ENCODE measurements at regions not wholly inside any gene's neighbourhood (a gene's known extent, or its start where the extent isn't known, plus 50 kb on each side); places are given as distances from the start of the nearest gene placed in this dataset.
"Not testable (repeated sequence)": the region's sequence is repeated elsewhere in the genome, so short reads cannot be mapped to it uniquely, and the experiment has no call there.

- Mint-ChIP-seq H3K36me3 (ENCODE audit: insufficient read depth) (peaks cover 2% of the 10 kb centered on the region), H3K4me1 (ENCODE audit: low read depth) (no peaks in the 10 kb centered on the region), H3K27me3 (ENCODE audit: low read depth) (no peaks in the 10 kb centered on the region), H3K9me3 (peaks cover 8% of the 10 kb centered on the region), H3K4me3 (no peak overlapping the region)
- ATAC-seq, result no peak
- no peak for DNase-seq
Observed at GRCh38 chr1:83053446-83053845, 945.5 kb downstream of the TTLL7 start.

- Mint-ChIP-seq H3K4me3 (no peak overlapping the region), H3K9me3 (peaks cover 8% of the 10 kb centered on the region), H3K27me3 (ENCODE audit: low read depth) (no peaks in the 10 kb centered on the region), H3K36me3 (ENCODE audit: insufficient read depth) (peaks cover 2% of the 10 kb centered on the region), H3K4me1 (ENCODE audit: low read depth) (no peaks in the 10 kb centered on the region)
- DNase-seq, result no peak
- no peak for ATAC-seq
Observed at GRCh38 chr1:83052865-83053264, 946.1 kb downstream of the TTLL7 start.

- not testable (repeated sequence) for H3K36me3 Mint-ChIP-seq (ENCODE audit: insufficient read depth); ATAC-seq
Observed at GRCh38 chr1:83051053-83051452, 947.9 kb downstream of the TTLL7 start.

GRCh38 chr1:83043244-83043643, 955.7 kb downstream of the TTLL7 start:
- DNase-seq (no peak), ATAC-seq (no peak)
- Mint-ChIP-seq H3K27me3 (ENCODE audit: low read depth) (no peaks in the 10 kb centered on the region), H3K4me3 (no peak overlapping the region), H3K36me3 (ENCODE audit: insufficient read depth) (no peaks in the 10 kb centered on the region), H3K9me3 (peaks cover 3% of the 10 kb centered on the region), H3K4me1 (ENCODE audit: low read depth) (no peaks in the 10 kb centered on the region)

More at GRCh38 chr1:83051053-83051452, 947.9 kb downstream of the TTLL7 start:
- H3K9me3 Mint-ChIP-seq, result peaks cover 11% of the 10 kb centered on the region
- H3K4me1 Mint-ChIP-seq (ENCODE audit: low read depth); DNase-seq; H3K27me3 Mint-ChIP-seq (ENCODE audit: low read depth); H3K4me3 Mint-ChIP-seq: not testable (repeated sequence)

- H3K36me3 Mint-ChIP-seq (ENCODE audit: insufficient read depth); H3K4me1 Mint-ChIP-seq (ENCODE audit: low read depth); ATAC-seq; DNase-seq; H3K4me3 Mint-ChIP-seq; H3K27me3 Mint-ChIP-seq (ENCODE audit: low read depth); H3K9me3 Mint-ChIP-seq: not testable (repeated sequence)
Observed at GRCh38 chr1:83039091-83039490, 959.8 kb downstream of the TTLL7 start.

GRCh38 chr1:83034851-83035250, 964.1 kb downstream of the TTLL7 start:
- Mint-ChIP-seq H3K4me1 (ENCODE audit: low read depth) (no peaks in the 10 kb centered on the region), H3K36me3 (ENCODE audit: insufficient read depth) (no peaks in the 10 kb centered on the region), H3K27me3 (ENCODE audit: low read depth) (peaks cover 2% of the 10 kb centered on the region), H3K9me3 (peaks cover 17% of the 10 kb centered on the region), H3K4me3 (no peak overlapping the region)
- no peak for DNase-seq
- ATAC-seq, result no peak

GRCh38 chr1:83033682-83034081, 965.2 kb downstream of the TTLL7 start:
- peaks cover 17% of the 10 kb centered on the region for H3K9me3 Mint-ChIP-seq
- DNase-seq (no peak), ATAC-seq (no peak)
- no peaks in the 10 kb centered on the region for H3K4me1 Mint-ChIP-seq (ENCODE audit: low read depth)
- H3K36me3 Mint-ChIP-seq (ENCODE audit: insufficient read depth), result no peaks in the 10 kb centered on the region
- H3K4me3 Mint-ChIP-seq, result no peak overlapping the region
- H3K27me3 Mint-ChIP-seq (ENCODE audit: low read depth), result peaks cover 2% of the 10 kb centered on the region

- ATAC-seq (no peak), DNase-seq (no peak)
- H3K36me3 Mint-ChIP-seq (ENCODE audit: insufficient read depth), result no peaks in the 10 kb centered on the region
- H3K4me3 Mint-ChIP-seq, result no peak overlapping the region
- H3K9me3 Mint-ChIP-seq, result peaks cover 11% of the 10 kb centered on the region
- peaks cover 2% of the 10 kb centered on the region for H3K27me3 Mint-ChIP-seq (ENCODE audit: low read depth)
- no peaks in the 10 kb centered on the region for H3K4me1 Mint-ChIP-seq (ENCODE audit: low read depth)
Observed at GRCh38 chr1:83029916-83030315, 969.0 kb downstream of the TTLL7 start.

GRCh38 chr1:83029050-83029449, 969.9 kb downstream of the TTLL7 start:
- H3K4me3 Mint-ChIP-seq, result no peak overlapping the region
- DNase-seq, result no peak
- H3K9me3 Mint-ChIP-seq, result peaks cover 8% of the 10 kb centered on the region
- H3K36me3 Mint-ChIP-seq (ENCODE audit: insufficient read depth), result no peaks in the 10 kb centered on the region
- peaks cover 2% of the 10 kb centered on the region for H3K27me3 Mint-ChIP-seq (ENCODE audit: low read depth)
- no peaks in the 10 kb centered on the region for H3K4me1 Mint-ChIP-seq (ENCODE audit: low read depth)
- no peak for ATAC-seq

GRCh38 chr1:83028467-83028866, 970.5 kb downstream of the TTLL7 start:
- H3K36me3 Mint-ChIP-seq (ENCODE audit: insufficient read depth), result no peaks in the 10 kb centered on the region
- H3K9me3 Mint-ChIP-seq, result peaks cover 6% of the 10 kb centered on the region
- DNase-seq (no peak), ATAC-seq (no peak)
- H3K27me3 Mint-ChIP-seq (ENCODE audit: low read depth), result peaks cover 2% of the 10 kb centered on the region
- no peak overlapping the region for H3K4me3 Mint-ChIP-seq
- H3K4me1 Mint-ChIP-seq (ENCODE audit: low read depth), result no peaks in the 10 kb centered on the region

GRCh38 chr1:83027511-83027910, 971.4 kb downstream of the TTLL7 start:
- H3K4me1 Mint-ChIP-seq (ENCODE audit: low read depth), result no peaks in the 10 kb centered on the region
- H3K4me3 Mint-ChIP-seq, result no peak overlapping the region
- H3K9me3 Mint-ChIP-seq, result peaks cover 6% of the 10 kb centered on the region
- DNase-seq, result no peak
- H3K36me3 Mint-ChIP-seq (ENCODE audit: insufficient read depth), result no peaks in the 10 kb centered on the region
- H3K27me3 Mint-ChIP-seq (ENCODE audit: low read depth), result no peaks in the 10 kb centered on the region
- ATAC-seq, result no peak

- Mint-ChIP-seq H3K4me1 (ENCODE audit: low read depth) (no peaks in the 10 kb centered on the region), H3K9me3 (peaks cover 6% of the 10 kb centered on the region), H3K36me3 (ENCODE audit: insufficient read depth) (no peaks in the 10 kb centered on the region), H3K4me3 (no peak overlapping the region), H3K27me3 (ENCODE audit: low read depth) (no peaks in the 10 kb centered on the region)
- DNase-seq (no peak), ATAC-seq (no peak)
Observed at GRCh38 chr1:83026745-83027144, 972.2 kb downstream of the TTLL7 start.

- DNase-seq (no peak), ATAC-seq (no peak)
- Mint-ChIP-seq H3K27me3 (ENCODE audit: low read depth) (no peaks in the 10 kb centered on the region), H3K4me3 (no peak overlapping the region), H3K9me3 (peaks cover 11% of the 10 kb centered on the region), H3K36me3 (ENCODE audit: insufficient read depth) (no peaks in the 10 kb centered on the region), H3K4me1 (ENCODE audit: low read depth) (no peaks in the 10 kb centered on the region)
Observed at GRCh38 chr1:83024251-83024767, 974.6 kb downstream of the TTLL7 start.

- DNase-seq, result no peak
- Mint-ChIP-seq H3K27me3 (ENCODE audit: low read depth) (no peaks in the 10 kb centered on the region), H3K4me1 (ENCODE audit: low read depth) (no peaks in the 10 kb centered on the region), H3K9me3 (peaks cover 11% of the 10 kb centered on the region), H3K4me3 (no peak overlapping the region), H3K36me3 (ENCODE audit: insufficient read depth) (no peaks in the 10 kb centered on the region)
- no peak for ATAC-seq
Observed at GRCh38 chr1:83023212-83023611, 975.7 kb downstream of the TTLL7 start.

GRCh38 chr1:83022206-83022605, 976.7 kb downstream of the TTLL7 start:
- DNase-seq, result no peak
- Mint-ChIP-seq H3K9me3 (peaks cover 11% of the 10 kb centered on the region), H3K36me3 (ENCODE audit: insufficient read depth) (no peaks in the 10 kb centered on the region), H3K4me3 (no peak overlapping the region), H3K27me3 (ENCODE audit: low read depth) (no peaks in the 10 kb centered on the region), H3K4me1 (ENCODE audit: low read depth) (no peaks in the 10 kb centered on the region)
- ATAC-seq, result no peak

GRCh38 chr1:83017701-83018100, 981.2 kb downstream of the TTLL7 start:
- H3K36me3 Mint-ChIP-seq (ENCODE audit: insufficient read depth), result no peaks in the 10 kb centered on the region
- H3K4me3 Mint-ChIP-seq, result no peak overlapping the region
- peaks cover 11% of the 10 kb centered on the region for H3K9me3 Mint-ChIP-seq
- no peaks in the 10 kb centered on the region for H3K27me3 Mint-ChIP-seq (ENCODE audit: low read depth)
- no peak for DNase-seq
- no peak for ATAC-seq
- H3K4me1 Mint-ChIP-seq (ENCODE audit: low read depth), result no peaks in the 10 kb centered on the region
